ENCODE measurements at regions not wholly inside any gene's neighbourhood (a gene's known extent, or its start where the extent isn't known, plus 50 kb on each side); places are given as distances from the start of the nearest gene placed in this dataset.

DNA sequence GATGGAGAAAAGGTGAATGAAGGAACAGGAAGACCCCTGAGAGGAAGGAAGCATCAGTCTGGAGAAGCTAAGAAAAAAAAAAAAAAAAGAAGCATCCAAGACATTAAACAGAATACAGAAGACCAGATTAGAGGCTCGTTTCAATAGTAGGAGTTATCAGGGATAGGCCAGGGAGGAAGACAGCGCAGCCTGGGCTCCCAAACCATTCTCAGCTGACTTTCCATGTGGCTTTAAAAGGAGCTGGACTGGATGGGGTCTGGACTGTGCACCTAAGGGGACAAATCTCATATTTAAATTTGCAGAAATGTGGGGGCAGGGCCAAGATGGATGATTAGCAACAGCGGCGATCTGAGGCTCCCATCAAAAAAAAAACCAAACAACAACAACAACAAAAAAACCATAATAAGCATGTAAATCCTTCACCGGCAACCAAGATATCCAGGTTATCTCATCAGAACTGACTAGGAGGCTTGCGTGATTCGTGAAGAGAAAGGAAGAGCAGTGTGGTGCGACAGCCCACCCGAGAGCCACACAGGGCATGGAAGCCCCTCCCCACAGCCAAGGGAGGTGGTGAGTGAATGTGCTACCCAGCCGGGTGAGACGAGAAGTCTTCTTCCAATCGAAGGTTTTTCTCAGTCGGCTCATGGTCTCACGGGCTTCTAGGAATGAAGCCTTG, 114.9 kb upstream of the ADAMTS16 start:
- Histone ChIP-seq H3K9me3 (ENCODE audit: control insufficient read depth, insufficient read depth, low read depth, low read length) (no peaks in the 10 kb centered on the region), H3K4me3 (ENCODE audit: low read depth, low read length) (no peak overlapping the region), H3K4me1 (ENCODE audit: control insufficient read depth, insufficient read depth, low read length) (no peaks in the 10 kb centered on the region), H3K36me3 (ENCODE audit: control insufficient read depth in 2 of 2, insufficient read depth in 1 of 2, low read length in 2 of 2) (no peaks in the 10 kb centered on the region), H3K27ac (ENCODE audit: extremely low read depth, low read depth, low read length) (no peak overlapping the region)
- ChIA-PET CTCF (no interaction called here), POLR2A (interaction anchor here (0.7 kb wide), 1 partner anchor 21 kb away, joined by 3 read pairs; no protein-coding TSS in a partner anchor)
- TF ChIP-seq ZNF302 (tag by site-specific recombination; IDR thresholded peaks at IDR 0.05; ENCODE audit: low read depth) = no peak
- no peak for TF ChIP-seq ZNF660 (tag by site-specific recombination; IDR thresholded peaks at IDR 0.05)
- no peak for TF ChIP-seq ZNF768 (tag by site-specific recombination; IDR thresholded peaks at IDR 0.05)
- no peak for TF ChIP-seq ZNF394 (tag by site-specific recombination; IDR thresholded peaks at IDR 0.05; ENCODE audit: borderline replicate concordance)
- no peak for TF ChIP-seq ZNF707 (tag by site-specific recombination; IDR thresholded peaks at IDR 0.05)
- no peak for TF ChIP-seq SETDB1 (IDR thresholded peaks at IDR 0.05; ENCODE audit: insufficient read length, low read length)
- TF ChIP-seq, protein P1, sequence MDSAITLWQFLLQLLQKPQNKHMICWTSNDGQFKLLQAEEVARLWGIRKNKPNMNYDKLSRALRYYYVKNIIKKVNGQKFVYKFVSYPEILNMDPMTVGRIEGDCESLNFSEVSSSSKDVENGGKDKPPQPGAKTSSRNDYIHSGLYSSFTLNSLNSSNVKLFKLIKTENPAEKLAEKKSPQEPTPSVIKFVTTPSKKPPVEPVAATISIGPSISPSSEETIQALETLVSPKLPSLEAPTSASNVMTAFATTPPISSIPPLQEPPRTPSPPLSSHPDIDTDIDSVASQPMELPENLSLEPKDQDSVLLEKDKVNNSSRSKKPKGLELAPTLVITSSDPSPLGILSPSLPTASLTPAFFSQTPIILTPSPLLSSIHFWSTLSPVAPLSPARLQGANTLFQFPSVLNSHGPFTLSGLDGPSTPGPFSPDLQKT (IDR thresholded peaks at IDR 0.05; ENCODE audit: borderline replicate concordance, low read depth, low read length) = no peak
- no peak for TF ChIP-seq REPIN1 (tag by site-specific recombination; IDR thresholded peaks at IDR 0.05; ENCODE audit: low read depth)
- TF ChIP-seq ZFP3 (tag by site-specific recombination; IDR thresholded peaks at IDR 0.05; ENCODE audit: low read depth) = no peak
- TF ChIP-seq ZNF449 (tag by site-specific recombination; IDR thresholded peaks at IDR 0.05) = no peak
- TF ChIP-seq ZNF555 (tag by site-specific recombination; conservative IDR thresholded peaks at IDR 0.05) = no peak
- TF ChIP-seq ZEB2 (tag by site-specific recombination; IDR thresholded peaks at IDR 0.05) = no peak
- no peak for TF ChIP-seq ZNF184 (tag by site-specific recombination; IDR thresholded peaks at IDR 0.05)
- no peak for TF ChIP-seq SALL2 (tag by site-specific recombination; IDR thresholded peaks at IDR 0.05; ENCODE audit: borderline replicate concordance)
- TF ChIP-seq ZNF610 (tag by site-specific recombination; IDR thresholded peaks at IDR 0.05; ENCODE audit: borderline replicate concordance) = no peak
- TF ChIP-seq ZNF549 (tag by site-specific recombination; IDR thresholded peaks at IDR 0.05) = no peak

- Histone ChIP-seq H3K4me3 (ENCODE audit: low read depth, low read length) (no peak overlapping the region), H3K27ac (ENCODE audit: extremely low read depth, low read depth, low read length) (no peak overlapping the region), H3K9me3 (ENCODE audit: control insufficient read depth, insufficient read depth, low read depth, low read length) (no peaks in the 10 kb centered on the region), H3K36me3 (ENCODE audit: control insufficient read depth in 2 of 2, insufficient read depth in 1 of 2, low read length in 2 of 2) (no peaks in the 10 kb centered on the region), H3K4me1 (ENCODE audit: control insufficient read depth, insufficient read depth, low read length) (no peaks in the 10 kb centered on the region)
- POLR2A ChIA-PET = no interaction called here
- CTCF ChIA-PET = no interaction called here
- TF ChIP-seq ZNF138 (tag by site-specific recombination; IDR thresholded peaks at IDR 0.05; ENCODE audit: borderline replicate concordance) (no peak), YY2 (tag by site-specific recombination; IDR thresholded peaks at IDR 0.05) (no peak), ZNF10 (tag by site-specific recombination; IDR thresholded peaks at IDR 0.05) (no peak), GLIS1 (tag by site-specific recombination; IDR thresholded peaks at IDR 0.05) (no peak), ZNF529 (tag by site-specific recombination; IDR thresholded peaks at IDR 0.05; ENCODE audit: insufficient replicate concordance) (no peak), SP2 (tag by site-specific recombination; IDR thresholded peaks at IDR 0.05) (no peak; the same call in 1 of the 2 replicates), IKZF3 (tag by site-specific recombination; IDR thresholded peaks at IDR 0.05) (no peak), ZNF324 (tag by site-specific recombination; IDR thresholded peaks at IDR 0.05) (no peak), ZNF266 (tag by site-specific recombination; IDR thresholded peaks at IDR 0.05; ENCODE audit: low read depth) (no peak), SP3 (tag by site-specific recombination; IDR thresholded peaks at IDR 0.05) (no peak), ZNF174 (tag by site-specific recombination; IDR thresholded peaks at IDR 0.05) (no peak), ZNF398 (tag by site-specific recombination; IDR thresholded peaks at IDR 0.05) (no peak), SCRT1 (tag by site-specific recombination; IDR thresholded peaks at IDR 0.05; ENCODE audit: borderline replicate concordance) (no peak), KLF10 (tag by site-specific recombination; IDR thresholded peaks at IDR 0.05) (no peak), ZNF747 (tag by site-specific recombination; IDR thresholded peaks at IDR 0.05) (no peak)
Observed at GRCh38 chr5:5025774-5026408, 114.2 kb upstream of the ADAMTS16 start.
